Activated naive CD4-positive, alpha-beta T cell treated with anti-CD3 and anti-CD28 coated beads for 36 hours (primary cell): ENCODE measurements at regions not wholly inside any gene's neighbourhood (a gene's known extent, or its start where the extent isn't known, plus 50 kb on each side); places are given as distances from the start of the nearest gene placed in this dataset.

Experiments used
- CTCF ChIA-PET: fragments of 350-600 bp; sonication (Branson Sonifier 250); formaldehyde crosslinking; loops from one replicate; lab custom pipeline; 2021; ENCODE audit warnings: antibody characterized with exemption; lab: Charles Lee
- DNase-seq: peaks from one replicate; pipeline ENCODE4 v3.0.0-alpha.2; 2020
- H3K27ac Mint-ChIP-seq: one replicate; pipeline ENCODE4 v1.8.0; 2021; ENCODE audit warnings: mild to moderate bottlenecking, mixed read lengths
- H3K27me3 Mint-ChIP-seq: one replicate; pipeline ENCODE4 v1.8.0; 2021; ENCODE audit warnings: low read depth, mixed read lengths
- H3K36me3 Mint-ChIP-seq: one replicate; pipeline ENCODE4 v1.8.0; 2021; ENCODE audit warnings: low read depth, mixed read lengths
- H3K4me1 Mint-ChIP-seq: one replicate; pipeline ENCODE4 v1.8.0; 2021; ENCODE audit warnings: low read depth, mixed read lengths
- H3K4me3 Mint-ChIP-seq: one replicate; pipeline ENCODE4 v1.8.0; 2021; ENCODE audit warnings: mild to moderate bottlenecking, moderate library complexity, mixed read lengths
- H3K9me3 Mint-ChIP-seq: one replicate; pipeline ENCODE4 v1.8.0; 2021; ENCODE audit warnings: mixed read lengths
- intact Hi-C: fragments of 100-400 bp; cut with micrococcal nuclease; formaldehyde crosslinking; loops from one replicate; pipeline ENCODE4 v1.15.1; 2023

- Mint-ChIP-seq H3K27ac (no peak overlapping the region), H3K27me3 (peaks cover 7% of the 10 kb centered on the region), H3K36me3 (no peaks in the 10 kb centered on the region), H3K4me3 (no peak overlapping the region), H3K9me3 (no peaks in the 10 kb centered on the region), H3K4me1 (no peaks in the 10 kb centered on the region)
- no peak for DNase-seq
- intact Hi-C loops, result no loop called here
- CTCF ChIA-PET, result no interaction called here
Observed at GRCh38 chr3:64343689-64344430, 118.6 kb upstream of the PRICKLE2 start.

GRCh38 chr3:64342940-64343688 is 117.8 kb upstream of the PRICKLE2 start:
- intact Hi-C loops, result no loop called here
- CTCF ChIA-PET, result no interaction called here
- H3K9me3 Mint-ChIP-seq, result no peaks in the 10 kb centered on the region
- H3K4me3 Mint-ChIP-seq, result no peak overlapping the region
- no peak for DNase-seq
- H3K27me3 Mint-ChIP-seq, result peaks cover 8% of the 10 kb centered on the region
- no peaks in the 10 kb centered on the region for H3K4me1 Mint-ChIP-seq
- no peak overlapping the region for H3K27ac Mint-ChIP-seq
- H3K36me3 Mint-ChIP-seq, result no peaks in the 10 kb centered on the region

GRCh38 chr3:64341296-64341695 is 116.0 kb upstream of the PRICKLE2 start:
- Mint-ChIP-seq H3K36me3 (no peaks in the 10 kb centered on the region), H3K4me1 (no peaks in the 10 kb centered on the region), H3K27me3 (peaks cover 9% of the 10 kb centered on the region), H3K27ac (no peak overlapping the region), H3K9me3 (no peaks in the 10 kb centered on the region), H3K4me3 (no peak overlapping the region)
- CTCF ChIA-PET, result interaction anchor here (1.6 to 1.9 kb wide), 2 partner anchors 13 to 143 kb away, joined by 4 to 5 read pairs; no protein-coding TSS in a partner anchor
- intact Hi-C loops, result no loop called here
- DNase-seq, result no peak

GRCh38 chr3:64340641-64341101 is 115.4 kb upstream of the PRICKLE2 start:
- no peak for DNase-seq
- H3K27me3 Mint-ChIP-seq, result peaks cover 6% of the 10 kb centered on the region
- CTCF ChIA-PET, result interaction anchor here (1.6 to 1.9 kb wide), 2 partner anchors 12 to 144 kb away, joined by 4 to 5 read pairs; no protein-coding TSS in a partner anchor
- H3K27ac Mint-ChIP-seq, result no peak overlapping the region
- intact Hi-C loops, result no loop called here
- no peaks in the 10 kb centered on the region for H3K36me3 Mint-ChIP-seq
- H3K4me1 Mint-ChIP-seq, result no peaks in the 10 kb centered on the region
- no peaks in the 10 kb centered on the region for H3K9me3 Mint-ChIP-seq
- H3K4me3 Mint-ChIP-seq, result no peak overlapping the region

GRCh38 chr3:64336488-64336887 is 111.2 kb upstream of the PRICKLE2 start:
- H3K36me3 Mint-ChIP-seq, result no peaks in the 10 kb centered on the region
- peaks cover 4% of the 10 kb centered on the region for H3K27me3 Mint-ChIP-seq
- no peak for DNase-seq
- H3K9me3 Mint-ChIP-seq, result no peaks in the 10 kb centered on the region
- no peaks in the 10 kb centered on the region for H3K4me1 Mint-ChIP-seq
- intact Hi-C loops, result no loop called here
- H3K27ac Mint-ChIP-seq, result no peak overlapping the region
- H3K4me3 Mint-ChIP-seq, result no peak overlapping the region
- CTCF ChIA-PET, result no interaction called here

- Mint-ChIP-seq H3K4me1 (no peaks in the 10 kb centered on the region), H3K4me3 (no peak overlapping the region), H3K27me3 (peaks cover 8% of the 10 kb centered on the region), H3K36me3 (no peaks in the 10 kb centered on the region), H3K9me3 (no peaks in the 10 kb centered on the region), H3K27ac (no peak overlapping the region)
- no peak for DNase-seq
- CTCF ChIA-PET, result no interaction called here
- intact Hi-C loops, result no loop called here
Observed at GRCh38 chr3:64332459-64333350, 107.4 kb upstream of the PRICKLE2 start.

- CTCF ChIA-PET, result interaction anchor here (0.9 kb wide), 1 partner anchor 9 kb away, joined by 3 read pairs; no protein-coding TSS in a partner anchor
- H3K9me3 Mint-ChIP-seq, result no peaks in the 10 kb centered on the region
- peaks cover 8% of the 10 kb centered on the region for H3K27me3 Mint-ChIP-seq
- no peak overlapping the region for H3K27ac Mint-ChIP-seq
- intact Hi-C loops, result no loop called here
- no peak for DNase-seq
- no peaks in the 10 kb centered on the region for H3K4me1 Mint-ChIP-seq
- H3K4me3 Mint-ChIP-seq, result no peak overlapping the region
- H3K36me3 Mint-ChIP-seq, result no peaks in the 10 kb centered on the region
Observed at GRCh38 chr3:64331605-64332004, 106.3 kb upstream of the PRICKLE2 start.

GRCh38 chr3:64329037-64329436 is 103.8 kb upstream of the PRICKLE2 start:
- Mint-ChIP-seq H3K36me3 (no peaks in the 10 kb centered on the region), H3K27me3 (peaks cover 8% of the 10 kb centered on the region), H3K4me3 (no peak overlapping the region), H3K9me3 (no peaks in the 10 kb centered on the region), H3K4me1 (no peaks in the 10 kb centered on the region), H3K27ac (no peak overlapping the region)
- DNase-seq, result no peak
- intact Hi-C loops, result no loop called here
- CTCF ChIA-PET, result interaction anchor here (1.0 kb wide), 1 partner anchor 11 kb away, joined by 5 read pairs; no protein-coding TSS in a partner anchor

GRCh38 chr3:64327100-64327804 is 102.0 kb upstream of the PRICKLE2 start:
- H3K36me3 Mint-ChIP-seq, result no peaks in the 10 kb centered on the region
- H3K4me3 Mint-ChIP-seq, result no peak overlapping the region
- CTCF ChIA-PET, result interaction anchor here (0.6 kb wide), 1 partner anchor 103 kb away, joined by 3 read pairs; no protein-coding TSS in a partner anchor
- no peak overlapping the region for H3K27ac Mint-ChIP-seq
- no peaks in the 10 kb centered on the region for H3K4me1 Mint-ChIP-seq
- no peak for DNase-seq
- intact Hi-C loops, result no loop called here
- peaks cover 6% of the 10 kb centered on the region for H3K27me3 Mint-ChIP-seq
- H3K9me3 Mint-ChIP-seq, result no peaks in the 10 kb centered on the region

- CTCF ChIA-PET, result interaction anchor here (1.2 kb wide), 1 partner anchor 47 kb away, joined by 3 read pairs; no protein-coding TSS in a partner anchor
- peaks cover 3% of the 10 kb centered on the region for H3K27me3 Mint-ChIP-seq
- H3K36me3 Mint-ChIP-seq, result no peaks in the 10 kb centered on the region
- H3K9me3 Mint-ChIP-seq, result no peaks in the 10 kb centered on the region
- intact Hi-C loops, result no loop called here
- H3K4me1 Mint-ChIP-seq, result no peaks in the 10 kb centered on the region
- no peak overlapping the region for H3K4me3 Mint-ChIP-seq
- H3K27ac Mint-ChIP-seq, result no peak overlapping the region
- no peak for DNase-seq
Observed at GRCh38 chr3:64321747-64322146, 96.5 kb upstream of the PRICKLE2 start.

GRCh38 chr3:64319391-64319790 is 94.1 kb upstream of the PRICKLE2 start:
- CTCF ChIA-PET, result no interaction called here

More at GRCh38 chr3:64319391-64319790, 94.1 kb upstream of the PRICKLE2 start:
- DNase-seq, result no peak
- H3K9me3 Mint-ChIP-seq, result no peaks in the 10 kb centered on the region
- H3K4me1 Mint-ChIP-seq, result no peaks in the 10 kb centered on the region
- no peak overlapping the region for H3K27ac Mint-ChIP-seq
- no peaks in the 10 kb centered on the region for H3K36me3 Mint-ChIP-seq
- H3K4me3 Mint-ChIP-seq, result no peak overlapping the region
- H3K27me3 Mint-ChIP-seq, result peaks cover 3% of the 10 kb centered on the region
- intact Hi-C loops, result no loop called here
